Stimulated activated CD8-positive, alpha-beta memory T cell treated with anti-CD3 and anti-CD28 coated beads, Interleukin-12 subunit alpha, Interleukin-12 subunit beta, amount 100 ng/mL, for 4 hours (primary cell): ENCODE measurements at regions not wholly inside any gene's neighbourhood (a gene's known extent, or its start where the extent isn't known, plus 50 kb on each side); places are given as distances from the start of the nearest gene placed in this dataset.

Experiments used
- DNase-seq: peaks from one replicate; pipeline ENCODE4 v3.0.0-alpha.2; 2020; ENCODE audit warnings: low read depth

GRCh38 chr5:165101709-165102108, 1596.3 kb downstream of the MAT2B start:
- no peak for DNase-seq

- no peak for DNase-seq
Measured at GRCh38 chr5:165104611-165105010, 1599.2 kb downstream of the MAT2B start.

- no peak for DNase-seq
Measured at GRCh38 chr5:165108809-165109208, 1603.4 kb downstream of the MAT2B start.

- no peak for DNase-seq
Measured at GRCh38 chr5:165119175-165119574, 1613.8 kb downstream of the MAT2B start.

GRCh38 chr5:165126598-165126997, 1621.2 kb downstream of the MAT2B start:
- no peak for DNase-seq

GRCh38 chr5:165127941-165128340, 1622.5 kb downstream of the MAT2B start:
- no peak for DNase-seq

GRCh38 chr5:165130656-165131055, 1625.2 kb downstream of the MAT2B start:
- no peak for DNase-seq

- no peak for DNase-seq
Measured at GRCh38 chr5:165134155-165134554, 1628.7 kb downstream of the MAT2B start.

- no peak for DNase-seq
Measured at GRCh38 chr5:165135565-165135964, 1630.1 kb downstream of the MAT2B start.

- no peak for DNase-seq
Measured at GRCh38 chr5:165137701-165138100, 1632.3 kb downstream of the MAT2B start.

GRCh38 chr5:165138236-165138635, 1632.8 kb downstream of the MAT2B start:
- no peak for DNase-seq

- DNase-seq, result no peak
Measured at GRCh38 chr5:165139262-165139661, 1633.8 kb downstream of the MAT2B start.

- DNase-seq, result no peak
Measured at GRCh38 chr5:165139721-165140120, 1634.3 kb downstream of the MAT2B start.

GRCh38 chr5:165143741-165144140, 1638.3 kb downstream of the MAT2B start:
- DNase-seq, result no peak

GRCh38 chr5:165149431-165149830, 1644.0 kb downstream of the MAT2B start:
- no peak for DNase-seq

GRCh38 chr5:165152058-165152457, 1646.6 kb downstream of the MAT2B start:
- no peak for DNase-seq

- no peak for DNase-seq
Measured at GRCh38 chr5:165157219-165157618, 1651.8 kb downstream of the MAT2B start.

GRCh38 chr5:165161204-165161603, 1655.8 kb downstream of the MAT2B start:
- DNase-seq, result no peak

GRCh38 chr5:165163861-165164260, 1658.4 kb downstream of the MAT2B start:
- no peak for DNase-seq

GRCh38 chr5:165173651-165174050, 1668.2 kb downstream of the MAT2B start:
- no peak for DNase-seq

GRCh38 chr5:165175041-165175440, 1669.6 kb downstream of the MAT2B start:
- DNase-seq, result no peak

GRCh38 chr5:165184183-165184582, 1678.8 kb downstream of the MAT2B start:
- no peak for DNase-seq

- no peak for DNase-seq
Measured at GRCh38 chr5:165185716-165186115, 1680.3 kb downstream of the MAT2B start.

- DNase-seq, result no peak
Measured at GRCh38 chr5:165187815-165188214, 1682.4 kb downstream of the MAT2B start.

- DNase-seq, result no peak
Measured at GRCh38 chr5:165188556-165189175, 1683.2 kb downstream of the MAT2B start.
